Upper lobe of left lung (tissue), 6 donors: ENCODE measurements at regions not wholly inside any gene's neighbourhood (a gene's known extent, or its start where the extent isn't known, plus 50 kb on each side); places are given as distances from the start of the nearest gene placed in this dataset.

Experiments used
- ATAC-seq, 2 donors: fragments of 200-7000 bp; cut with Tn5 transposase; one replicate each; pipeline ENCODE4 v1.9.1; 2022; ENCODE audit warnings: mild to moderate bottlenecking in 2 of 2, moderate library complexity in 2 of 2; ENCODE audit not compliant: low FRiP score in 2 of 2
- DNase-seq, 2 donors: peaks; one replicate each; pipeline ENCODE4 v3.0.0-alpha.2; 2019 to 2020
- H3K27ac ChIP-seq, 4 donors: fragments of 200-600 bp; sonication (generic); one replicate each; pipeline ENCODE4 v1.5.1; 2016 to 2019
- H3K27me3 ChIP-seq, 4 donors: fragments of 200-600 bp; sonication (generic); one replicate each; pipeline ENCODE4 v1.5.1; 2017 to 2019
- H3K36me3 ChIP-seq, 4 donors: fragments of 200-600 bp; sonication (generic); one replicate each; pipeline ENCODE4 v1.5.1; 2016 to 2019
- H3K4me1 ChIP-seq, 4 donors: fragments of 200-600 bp; sonication (generic); one replicate each; pipeline ENCODE4 v1.5.1; 2018 to 2019
- H3K4me3 ChIP-seq, 4 donors: fragments of 200-600 bp; sonication (generic); one replicate each; pipeline ENCODE4 v1.5.1; 2017 to 2019; ENCODE audit warnings: mild to moderate bottlenecking in 2 of 4, moderate library complexity in 1 of 4
- H3K9me3 ChIP-seq, 4 donors: fragments of 200-600 bp; sonication (generic); one replicate each; pipeline ENCODE4 v1.5.1; 2018 to 2019
- CTCF ChIP-seq, 6 experiments: fragments of 450-650 bp in 4 of 6; fragments of 200-600 bp in 2 of 6; sonication (generic) in 2 of 6; IDR thresholded peaks; one replicate each; pipeline ENCODE4 v1.5.1; 2016 to 2019; ENCODE audit warnings: antibody characterized with exemption in 6 of 6
- EP300 ChIP-seq, 4 donors: sonication (generic); formaldehyde crosslinking; IDR thresholded peaks; one replicate each; pipeline ENCODE4 v1.5.1; 2017; ENCODE audit warnings: antibody characterized with exemption in 4 of 4, control low read depth in 2 of 4
- POLR2A ChIP-seq, 4 donors: fragments of 450-650 bp; IDR thresholded peaks; one replicate each; pipeline ENCODE4 v1.5.1; 2016 to 2017; ENCODE audit warnings: antibody characterized with exemption in 4 of 4, mild to moderate bottlenecking in 2 of 4
- POLR2AphosphoS5 ChIP-seq, 2 donors: sonication (generic); formaldehyde crosslinking; IDR thresholded peaks; one replicate each; pipeline ENCODE4 v1.5.1; 2017; ENCODE audit warnings: antibody characterized with exemption in 2 of 2
- WGBS, 2 donors: methylation state at CpG; one replicate each; pipeline ENCODE4 v1.1.5; 2017 to 2018; 5-methylcytosine and 5-hydroxymethylcytosine counted together
- donor health status: DM: no; HTN: no; CAD: no; lungs with moderate emphysema.
- donor health status: DM: no; HTN: yes; CAD: no; lungs with severe emphysema.

DNA sequence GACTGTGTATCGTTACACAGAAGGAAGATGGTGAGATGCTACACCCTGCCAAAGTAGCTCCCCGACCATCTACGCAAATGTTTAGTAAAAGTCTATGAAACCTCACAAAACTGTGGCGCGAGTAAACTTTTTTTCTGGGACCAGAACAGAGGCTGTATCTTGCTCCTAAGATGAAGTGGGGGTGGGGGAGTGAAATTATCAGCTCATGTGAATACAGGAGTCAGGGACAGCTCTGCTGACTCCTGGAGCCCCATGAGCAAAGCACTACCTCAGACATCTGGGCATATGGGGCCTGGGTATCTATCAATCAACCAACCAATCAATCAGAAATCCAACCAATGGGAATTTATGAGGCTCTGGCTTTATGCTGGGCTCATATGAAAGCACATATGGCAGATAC lies 138.6 kb upstream of the RANBP3L start:
- TF ChIP-seq POLR2AphosphoS5 (IDR thresholded peaks at IDR 0.05) (no peak), CTCF (IDR thresholded peaks at IDR 0.05) (no peak), EP300 (IDR thresholded peaks at IDR 0.05) (no peak), POLR2A (IDR thresholded peaks at IDR 0.05) (no peak)
- 90 to 91% methylated on average over 5 of the region's 5 CpGs for WGBS, 2 donors
- no peak overlapping the region for H3K27ac ChIP-seq
- H3K27me3 ChIP-seq, result no peaks in the 10 kb centered on the region
- DNase-seq (no peak), ATAC-seq (no peak)
- H3K4me3 ChIP-seq, result no peak overlapping the region
- no peaks in the 10 kb centered on the region for H3K9me3 ChIP-seq
- H3K4me1 ChIP-seq, result peaks cover 0 to 11% (median 7%) of the 10 kb centered on the region in 4 donors
- H3K36me3 ChIP-seq, result no peaks in the 10 kb centered on the region

GRCh38 chr5:36441280-36441679 lies 139.6 kb upstream of the RANBP3L start:
- Histone ChIP-seq H3K27ac (no peak overlapping the region), H3K9me3 (no peaks in the 10 kb centered on the region), H3K36me3 (no peaks in the 10 kb centered on the region), H3K4me3 (no peak overlapping the region), H3K27me3 (no peaks in the 10 kb centered on the region), H3K4me1 (peaks cover 0 to 11% (median 7%) of the 10 kb centered on the region in 4 donors)
- TF ChIP-seq EP300 (IDR thresholded peaks at IDR 0.05), result no peak
- TF ChIP-seq POLR2A (IDR thresholded peaks at IDR 0.05), result no peak
- no peak for TF ChIP-seq POLR2AphosphoS5 (IDR thresholded peaks at IDR 0.05)
- no peak for TF ChIP-seq CTCF (IDR thresholded peaks at IDR 0.05)
- ATAC-seq (no peak), DNase-seq (no peak)
- WGBS, 2 donors, result 78 to 95% methylated on average over 1 of the region's 1 CpG

DNA sequence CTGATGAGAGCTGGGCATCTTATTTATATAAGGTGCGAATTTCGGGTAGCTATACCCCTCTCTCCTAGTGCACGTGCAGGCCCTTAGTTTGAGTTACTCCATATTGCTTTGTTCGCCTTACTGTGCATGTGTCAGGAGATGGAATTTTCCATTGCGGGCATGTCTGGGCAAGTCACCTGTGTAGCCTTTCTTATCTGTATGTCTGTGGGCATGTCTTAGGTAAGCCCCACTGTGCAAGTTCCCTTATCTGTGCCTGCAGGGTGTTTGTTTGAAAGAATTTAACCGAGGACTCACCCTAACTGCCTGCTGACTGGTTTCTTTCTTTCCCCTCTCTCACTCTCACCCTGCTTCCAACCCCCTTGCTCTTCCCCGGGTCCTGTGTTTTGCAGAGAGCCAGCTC lies 140.7 kb upstream of the RANBP3L start:
- Histone ChIP-seq H3K27me3 (no peaks in the 10 kb centered on the region), H3K36me3 (no peaks in the 10 kb centered on the region), H3K27ac (no peak overlapping the region), H3K9me3 (no peaks in the 10 kb centered on the region), H3K4me3 (no peak overlapping the region), H3K4me1 (peaks cover 0 to 11% (median 7%) of the 10 kb centered on the region in 4 donors)
- no peak for DNase-seq
- WGBS, 2 donors, result 64 to 67% methylated on average over 7 of the region's 7 CpGs
- no peak for ATAC-seq
- TF ChIP-seq POLR2A (IDR thresholded peaks at IDR 0.05) (no peak), CTCF (IDR thresholded peaks at IDR 0.05) (no peak), POLR2AphosphoS5 (IDR thresholded peaks at IDR 0.05) (no peak), EP300 (IDR thresholded peaks at IDR 0.05) (no peak)

GRCh38 chr5:36442796-36443195 lies 141.1 kb upstream of the RANBP3L start:
- Histone ChIP-seq H3K36me3 (no peaks in the 10 kb centered on the region), H3K4me3 (no peak overlapping the region), H3K4me1 (peaks cover 0 to 11% (median 7%) of the 10 kb centered on the region in 4 donors), H3K9me3 (no peaks in the 10 kb centered on the region), H3K27ac (no peak overlapping the region), H3K27me3 (no peaks in the 10 kb centered on the region)
- WGBS, 2 donors, result 12 to 32% methylated on average over 1 of the region's 1 CpG
- TF ChIP-seq CTCF (IDR thresholded peaks at IDR 0.05) (no peak), POLR2AphosphoS5 (IDR thresholded peaks at IDR 0.05) (no peak), POLR2A (IDR thresholded peaks at IDR 0.05) (no peak)
- DNase-seq (no peak), ATAC-seq (no peak)

DNA sequence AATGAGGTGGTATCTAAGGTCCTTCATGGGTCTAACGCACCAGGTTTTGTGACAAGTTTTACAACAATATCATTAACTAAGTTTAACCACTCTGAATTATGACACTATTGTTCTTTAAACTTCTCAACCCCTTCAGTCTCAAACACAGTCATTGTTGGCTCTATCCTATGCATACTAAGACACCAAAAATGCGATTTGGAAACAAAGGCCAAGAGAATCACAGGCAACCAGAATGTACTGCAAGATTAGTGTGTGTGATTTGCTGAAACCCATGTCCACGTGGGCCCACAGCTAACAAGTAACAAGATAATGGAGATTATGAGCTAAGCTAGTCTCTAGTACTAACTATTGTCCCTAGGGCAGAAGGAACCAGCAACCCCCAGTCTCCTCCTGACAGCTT lies 142.2 kb upstream of the RANBP3L start:
- H3K9me3 ChIP-seq, result no peaks in the 10 kb centered on the region
- TF ChIP-seq EP300 (IDR thresholded peaks at IDR 0.05) (no peak), POLR2A (IDR thresholded peaks at IDR 0.05) (no peak), POLR2AphosphoS5 (IDR thresholded peaks at IDR 0.05) (no peak)

More for the DNA sequence above, 142.2 kb upstream of the RANBP3L start:
- no peaks in the 10 kb centered on the region for H3K27me3 ChIP-seq
- no peak for ATAC-seq
- H3K4me3 ChIP-seq, result no peak overlapping the region
- no peak for DNase-seq
- H3K27ac ChIP-seq, result no peak overlapping the region
- WGBS, 2 donors, result 81 to 83% methylated on average over 3 of the region's 3 CpGs
- H3K4me1 ChIP-seq, result peaks cover 0 to 11% (median 7%) of the 10 kb centered on the region in 4 donors
- no peaks in the 10 kb centered on the region for H3K36me3 ChIP-seq
